HepG2 (cell line): ENCODE measurements at regions not wholly inside any gene's neighbourhood (a gene's known extent, or its start where the extent isn't known, plus 50 kb on each side); places are given as distances from the start of the nearest gene placed in this dataset.

Experiments used
- ATAC-seq: fragments of 200-7000 bp; cut with Tn5 transposase; 3 replicates; pipeline ENCODE4 v1.9.1; 2020; ENCODE audit warnings: mild to moderate bottlenecking, moderate library complexity
- BruUV-seq: library from RNA; stranded (reverse); fragments of 400-500 nt; replicated peaks from 2 replicates; lab custom pipeline; 2021; lab: Mats Ljungman, UMichigan
- CTCF ChIA-PET: fragments of 300-600 bp; formaldehyde crosslinking; extraction: SDS; loops from one replicate; lab custom pipeline; 2021; ENCODE audit warnings: low total read pairs, inconsistent platforms, low intra/inter-chr PET ratio; lab: Yijun Ruan, JAX
- POLR2A ChIA-PET: fragments of 350-600 bp; sonication (Branson Sonifier 250); formaldehyde crosslinking; loops from one replicate; lab custom pipeline; 2020; ENCODE audit warnings: antibody characterized with exemption, inconsistent platforms; lab: Yijun Ruan, JAX
- DNase-seq: peaks from one replicate; pipeline ENCODE4 v3.0.0-alpha.2; 2015; ENCODE audit warnings: low spot score
- FAIRE-seq: peaks from 3 replicates; lab custom pipeline; 2011; peaks lifted over from hg19 to GRCh38; lab: Jason Lieb, UNC
- H2AFZ ChIP-seq: one replicate; pipeline ENCODE4 v1.6.1; 2011; ENCODE audit warnings: low read length, inconsistent platforms
- H3K27ac ChIP-seq: fragments of 300-600 bp; 3 replicates; pipeline ENCODE4 v1.8.0; 2011; ENCODE audit warnings: mixed run types, mild to moderate bottlenecking, mixed read lengths, low read length, inconsistent platforms; ENCODE audit not compliant: insufficient read depth; ENCODE audit errors: extremely low read length
- H3K27me3 ChIP-seq, 2 experiments: fragments of 200-600 bp in 1 of 2; 2 replicates in 1 of 2; 3 replicates in 1 of 2; pipeline versions ENCODE4 v1.6.0 to v1.8.0; 2011; ENCODE audit warnings: low read length in 2 of 2, mild to moderate bottlenecking in 2 of 2, moderate library complexity in 2 of 2, inconsistent platforms in 1 of 2; ENCODE audit not compliant: insufficient read depth in 2 of 2, control insufficient read depth in 1 of 2
- H3K36me3 ChIP-seq, 2 experiments: fragments of 200-600 bp in 1 of 2; replicated peaks in 1 of 2; 2 replicates in 1 of 2; 3 replicates in 1 of 2; pipeline versions ENCODE4 v1.5.1 to v1.8.0; 2011; ENCODE audit warnings: low read length in 2 of 2, inconsistent platforms in 1 of 2; ENCODE audit not compliant: insufficient read depth in 2 of 2, control insufficient read depth in 1 of 2
- H3K4me1 ChIP-seq: 2 replicates; pipeline ENCODE4 v1.5.1; 2012; ENCODE audit warnings: low read length, inconsistent platforms; ENCODE audit not compliant: insufficient read depth
- H3K4me2 ChIP-seq: 2 replicates; pipeline ENCODE4 v1.6.0; 2011; ENCODE audit warnings: low read depth, low read length, inconsistent platforms
- H3K4me3 ChIP-seq, 3 experiments: fragments of 200-600 bp in 1 of 3; sonication (generic), shearing (Covaris generic) in 1 of 3; replicated peaks in 1 of 3; 2 replicates each; pipeline ENCODE4 v1.5.1; 2011 to 2016; ENCODE audit warnings: low read length in 3 of 3, inconsistent platforms in 2 of 3, low read depth in 2 of 3, mild to moderate bottlenecking in 2 of 3, control low read depth in 1 of 3, mixed read lengths in 1 of 3; ENCODE audit not compliant: insufficient read depth in 1 of 3
- H3K79me2 ChIP-seq: one replicate; pipeline ENCODE4 v1.6.1; 2011; ENCODE audit warnings: low read length, inconsistent platforms; ENCODE audit not compliant: insufficient read depth
- H3K9ac ChIP-seq: 2 replicates; pipeline ENCODE4 v1.6.0; 2011; ENCODE audit warnings: mild to moderate bottlenecking, low read depth, low read length, inconsistent platforms; ENCODE audit not compliant: insufficient read depth
- H3K9me3 ChIP-seq: 2 replicates; pipeline ENCODE4 v1.5.1; 2012; ENCODE audit warnings: mild to moderate bottlenecking, low read length
- H4K20me1 ChIP-seq: 2 replicates; pipeline ENCODE4 v1.6.0; 2011; ENCODE audit warnings: inconsistent platforms, mild to moderate bottlenecking, low read length, moderate library complexity; ENCODE audit not compliant: insufficient read depth
- EEA1 ChIP-seq: sonication (generic); formaldehyde crosslinking; IDR thresholded peaks from 2 replicates; pipeline ENCODE4 v1.5.1; 2020; ENCODE audit warnings: mild to moderate bottlenecking, missing genetic modification reagents, borderline replicate concordance
- HDAC1 ChIP-seq: sonication (generic); formaldehyde crosslinking; IDR thresholded peaks from 2 replicates; pipeline ENCODE4 v1.5.1; 2020; ENCODE audit warnings: mild to moderate bottlenecking, missing genetic modification reagents
- MLLT10 ChIP-seq: sonication (generic); formaldehyde crosslinking; IDR thresholded peaks from 2 replicates; pipeline ENCODE4 v1.4.0; 2020; ENCODE audit warnings: missing genetic modification reagents
- SOX5 ChIP-seq: IDR thresholded peaks from 2 replicates; pipeline ENCODE4 v1.6.1; 2016; ENCODE audit warnings: borderline replicate concordance
- XBP1 ChIP-seq: sonication (generic); formaldehyde crosslinking; IDR thresholded peaks from 2 replicates; pipeline ENCODE4 v1.5.0; 2020; ENCODE audit warnings: missing genetic modification reagents
- ZBTB7A ChIP-seq: sonication (generic); formaldehyde crosslinking; IDR thresholded peaks from 2 replicates; pipeline ENCODE4 v1.8.0; 2022; ENCODE audit warnings: mild to moderate bottlenecking, missing genetic modification reagents
- ZFP36L1 ChIP-seq: sonication (generic); formaldehyde crosslinking; IDR thresholded peaks from 2 replicates; pipeline ENCODE4 v1.8.0; 2022; ENCODE audit warnings: mild to moderate bottlenecking, missing genetic modification reagents, moderate library complexity
- ZNF318 ChIP-seq: sonication (generic); formaldehyde crosslinking; IDR thresholded peaks from 2 replicates; pipeline ENCODE4 v1.4.0; 2020; ENCODE audit warnings: mild to moderate bottlenecking, missing genetic modification reagents
- ZNF510 ChIP-seq: sonication (generic); formaldehyde crosslinking; IDR thresholded peaks from 2 replicates; pipeline ENCODE4 v1.4.0; 2020; ENCODE audit warnings: low read depth, mild to moderate bottlenecking, missing genetic modification reagents
- WGBS: methylation state at CpG from one replicate; pipeline ENCODE4 v1.1.6; 2017; ENCODE audit warnings: low lambda C conversion rate; 5-methylcytosine and 5-hydroxymethylcytosine counted together
- in situ Hi-C: cut with HindIII; loops from 2 replicates; pipeline ENCODE4 v1.10.0; 2017; ENCODE audit warnings: low pct_unique_long_range_greater_than_20kb; ENCODE audit not compliant: extremely low pct_ligation_motif_present
- intact Hi-C: fragments of 100-400 bp; cut with micrococcal nuclease; formaldehyde crosslinking; loops from one replicate; pipeline ENCODE4 v1.10.0; 2022; ENCODE audit not compliant: unreplicated experiment

DNA sequence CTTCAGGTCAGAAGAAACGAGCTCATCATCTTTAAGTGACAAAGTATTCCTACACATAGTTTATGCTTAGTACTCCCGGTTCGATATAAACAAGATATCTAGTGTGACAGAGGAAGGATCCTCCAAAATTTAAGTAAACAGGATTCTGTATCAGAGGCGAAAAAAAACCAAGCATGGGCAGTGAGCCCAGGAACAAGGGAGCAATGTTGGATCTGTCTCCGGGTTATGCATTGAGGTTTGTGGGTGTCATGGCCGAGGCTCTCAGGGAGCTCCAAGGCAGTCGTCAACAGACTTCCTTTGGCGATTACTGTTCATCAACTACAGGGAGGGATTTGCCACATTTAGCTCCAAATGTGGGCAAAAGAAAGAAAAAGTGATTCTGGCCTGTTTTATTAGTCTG, 319.5 kb downstream of the CBLN4 start (continued):
- TF ChIP-seq HDAC1 (CRISPR knock-in tag) (no peak), ZNF510 (CRISPR knock-in tag) (no peak), EEA1 (CRISPR knock-in tag) (no peak), ZFP36L1 (CRISPR knock-in tag) (no peak), MLLT10 (CRISPR knock-in tag) (no peak)

DNA sequence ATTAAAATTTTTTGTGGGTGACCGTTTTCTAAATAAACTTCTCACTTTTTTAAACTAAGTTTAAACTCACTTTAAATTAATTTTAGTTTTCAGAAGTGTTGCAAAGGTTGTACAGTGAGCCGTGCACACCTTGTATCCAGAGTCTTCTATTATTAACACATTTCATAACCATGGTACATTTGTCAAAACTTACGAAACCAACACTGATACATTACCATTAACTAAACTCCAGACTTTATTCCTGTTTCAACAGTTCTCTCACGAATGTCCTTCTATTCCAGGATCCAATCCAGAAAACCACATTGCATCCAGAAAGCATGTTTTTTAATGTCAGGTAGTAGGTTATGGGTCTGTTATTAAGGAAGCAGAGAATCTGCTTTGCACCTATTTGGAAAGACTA, 319.9 kb downstream of the CBLN4 start:
- intact Hi-C loops (no loop called here), in situ Hi-C loops (no loop called here)
- H3K27ac ChIP-seq, result no peak overlapping the region
- CTCF ChIA-PET, result no interaction called here
- H3K9ac ChIP-seq, result no peak overlapping the region
- H2AFZ ChIP-seq, result no peak overlapping the region
- H3K4me3 ChIP-seq, result no peak overlapping the region
- H3K79me2 ChIP-seq, result no peaks in the 10 kb centered on the region
- FAIRE-seq (no peak), ATAC-seq (no peak), DNase-seq (no peak)
- TF ChIP-seq ZBTB7A (CRISPR knock-in tag) (no peak), XBP1 (CRISPR knock-in tag) (no peak), SOX5 (CRISPR knock-in tag) (no peak), ZNF318 (no peak)
- H3K9me3 ChIP-seq, result peaks cover 96% of the 10 kb centered on the region
- H3K4me1 ChIP-seq, result no peaks in the 10 kb centered on the region
- 11% methylated on average over 4 of the region's 4 CpGs for WGBS
- no peaks in the 10 kb centered on the region for H3K27me3 ChIP-seq
- H3K4me2 ChIP-seq, result no peak overlapping the region
- no TSS peak for BruUV-seq
- H4K20me1 ChIP-seq, result no peaks in the 10 kb centered on the region
- H3K36me3 ChIP-seq, result no peaks in the 10 kb centered on the region
- POLR2A ChIA-PET, result no interaction called here
